ENCODE measurements at regions not wholly inside any gene's neighbourhood (a gene's known extent, or its start where the extent isn't known, plus 50 kb on each side); places are given as distances from the start of the nearest gene placed in this dataset.

- TF ChIP-seq EZH2 (IDR thresholded peaks at IDR 0.05; ENCODE audit: low read length, missing control alignments) (no peak), CTCF (conservative IDR thresholded peaks at IDR 0.05 in 1 of 2, IDR thresholded peaks at IDR 0.05 in 1 of 2; ENCODE audit: low read depth in 1 of 2, low read length in 2 of 2) (no peak)
Measured at GRCh38 chr5:162654661-162655405, 587.3 kb downstream of the GABRG2 start.
